VCaP (cell line): ENCODE measurements at regions not wholly inside any gene's neighbourhood (a gene's known extent, or its start where the extent isn't known, plus 50 kb on each side); places are given as distances from the start of the nearest gene placed in this dataset.
"Not testable (repeated sequence)": the region's sequence is repeated elsewhere in the genome, so short reads cannot be mapped to it uniquely, and the experiment has no call there.

Experiments used
- H3K27ac ChIP-seq: fragments of 450-650 bp; 2 replicates; pipeline ENCODE4 v1.5.1; 2017
- TF ChIP-seq, protein P1 (sequence below): fragments of 450-650 bp; conservative IDR thresholded peaks from 2 replicates; pipeline ENCODE4 v1.5.1; 2017; ENCODE audit warnings: mild to moderate bottlenecking, moderate library complexity

DNA sequence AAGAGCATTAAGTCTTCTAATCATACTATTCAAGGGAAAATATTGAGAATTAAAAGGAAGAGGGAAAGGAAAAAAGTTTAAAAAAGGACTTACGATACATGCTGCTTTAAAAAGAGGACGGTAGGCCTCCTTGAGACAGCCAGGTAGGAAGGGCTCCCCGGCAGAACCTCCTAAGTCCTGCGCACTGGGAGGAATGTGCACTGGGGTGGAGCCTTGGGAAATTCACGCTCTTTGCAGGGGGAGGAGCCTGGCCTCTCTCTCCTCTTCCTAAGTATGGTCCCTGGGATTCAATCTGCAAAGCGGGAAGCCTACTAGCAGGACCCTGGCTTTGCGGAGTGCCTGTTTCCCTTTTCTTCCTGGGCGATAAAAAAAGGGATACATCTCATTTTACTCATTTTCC, 553.0 kb downstream of the RPS29 start:
- TF ChIP-seq, protein P1, sequence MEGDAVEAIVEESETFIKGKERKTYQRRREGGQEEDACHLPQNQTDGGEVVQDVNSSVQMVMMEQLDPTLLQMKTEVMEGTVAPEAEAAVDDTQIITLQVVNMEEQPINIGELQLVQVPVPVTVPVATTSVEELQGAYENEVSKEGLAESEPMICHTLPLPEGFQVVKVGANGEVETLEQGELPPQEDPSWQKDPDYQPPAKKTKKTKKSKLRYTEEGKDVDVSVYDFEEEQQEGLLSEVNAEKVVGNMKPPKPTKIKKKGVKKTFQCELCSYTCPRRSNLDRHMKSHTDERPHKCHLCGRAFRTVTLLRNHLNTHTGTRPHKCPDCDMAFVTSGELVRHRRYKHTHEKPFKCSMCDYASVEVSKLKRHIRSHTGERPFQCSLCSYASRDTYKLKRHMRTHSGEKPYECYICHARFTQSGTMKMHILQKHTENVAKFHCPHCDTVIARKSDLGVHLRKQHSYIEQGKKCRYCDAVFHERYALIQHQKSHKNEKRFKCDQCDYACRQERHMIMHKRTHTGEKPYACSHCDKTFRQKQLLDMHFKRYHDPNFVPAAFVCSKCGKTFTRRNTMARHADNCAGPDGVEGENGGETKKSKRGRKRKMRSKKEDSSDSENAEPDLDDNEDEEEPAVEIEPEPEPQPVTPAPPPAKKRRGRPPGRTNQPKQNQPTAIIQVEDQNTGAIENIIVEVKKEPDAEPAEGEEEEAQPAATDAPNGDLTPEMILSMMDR, result no peak
- no peak overlapping the region for H3K27ac ChIP-seq

DNA sequence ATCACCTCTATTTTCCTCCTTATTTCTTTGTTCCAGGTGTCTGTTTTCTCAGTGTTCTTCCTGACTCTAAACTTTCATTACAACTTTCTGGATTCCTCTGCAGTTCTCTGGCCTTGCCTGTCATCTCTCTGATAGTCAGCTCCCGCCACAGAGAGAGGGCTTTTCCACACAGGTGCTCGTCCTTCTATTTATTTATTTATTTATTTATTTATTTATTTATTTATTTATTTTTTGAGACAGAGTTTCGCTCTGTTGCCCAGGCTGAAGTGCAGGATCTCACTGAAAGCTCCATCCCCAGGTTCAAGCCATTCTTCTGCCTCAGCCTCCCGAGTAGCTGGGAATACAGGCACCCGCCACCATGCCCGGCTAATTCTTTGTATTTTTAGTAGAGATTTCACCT, 554.5 kb downstream of the RPS29 start:
- not testable (repeated sequence) for H3K27ac ChIP-seq

DNA sequence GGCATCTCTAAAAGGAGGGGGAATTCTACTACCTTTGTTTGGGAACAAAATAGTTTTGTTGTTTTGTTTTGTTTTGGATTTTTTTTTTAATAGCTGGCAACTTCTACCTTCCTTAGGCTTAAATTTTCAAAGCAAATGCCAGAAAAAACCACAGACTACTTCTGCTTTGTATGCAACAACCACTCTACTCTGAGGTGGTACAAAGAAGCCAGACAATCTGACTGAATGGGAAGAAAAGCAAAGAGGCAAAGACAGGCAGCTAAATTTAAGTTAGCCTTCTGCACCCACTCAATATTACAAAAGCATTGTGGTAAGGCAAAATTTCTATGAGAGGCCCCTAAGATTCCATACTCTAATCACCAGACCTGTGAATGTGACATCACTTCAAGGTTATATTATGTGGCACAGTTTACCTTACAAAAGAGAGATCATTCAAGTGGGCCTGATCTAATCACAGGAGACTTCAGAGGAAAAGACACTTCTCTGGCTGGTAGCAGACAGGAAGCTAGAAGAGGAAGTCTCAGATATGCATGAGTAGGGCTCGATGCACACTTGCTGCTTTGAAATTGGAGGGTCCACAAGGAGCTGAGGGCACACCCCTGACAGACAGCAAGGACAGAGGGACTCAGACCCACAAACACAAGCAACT, 566.6 kb downstream of the RPS29 start:
- TF ChIP-seq, protein P1, result no peak
- no peak overlapping the region for H3K27ac ChIP-seq

GRCh38 chr14:49017447-49017846, 568.7 kb downstream of the RPS29 start:
- TF ChIP-seq, protein P1, result no peak
- H3K27ac ChIP-seq, result no peak overlapping the region

DNA sequence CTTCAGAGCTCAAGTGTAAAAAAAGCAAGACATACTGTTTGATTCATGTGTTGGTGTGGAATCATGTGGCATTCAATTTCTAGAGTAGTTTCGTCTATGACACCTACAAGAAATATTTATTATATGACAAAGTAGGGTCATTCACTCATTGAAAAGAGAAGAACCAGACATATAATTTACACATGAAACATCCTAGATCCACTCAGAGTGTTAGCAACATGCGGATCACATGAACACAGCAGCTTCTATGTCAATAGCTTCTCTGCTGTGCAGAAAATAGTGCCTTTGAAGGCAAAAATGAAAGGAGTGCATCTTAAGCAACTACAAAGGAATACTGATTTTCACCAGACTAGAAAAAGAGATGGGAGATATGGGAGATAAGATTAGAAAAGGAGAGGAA, 569.8 kb downstream of the RPS29 start:
- no peak overlapping the region for H3K27ac ChIP-seq
- TF ChIP-seq, protein P1, result no peak

GRCh38 chr14:49014476-49014875, 571.7 kb downstream of the RPS29 start:
- H3K27ac ChIP-seq, result no peak overlapping the region
- TF ChIP-seq, protein P1, result no peak

DNA sequence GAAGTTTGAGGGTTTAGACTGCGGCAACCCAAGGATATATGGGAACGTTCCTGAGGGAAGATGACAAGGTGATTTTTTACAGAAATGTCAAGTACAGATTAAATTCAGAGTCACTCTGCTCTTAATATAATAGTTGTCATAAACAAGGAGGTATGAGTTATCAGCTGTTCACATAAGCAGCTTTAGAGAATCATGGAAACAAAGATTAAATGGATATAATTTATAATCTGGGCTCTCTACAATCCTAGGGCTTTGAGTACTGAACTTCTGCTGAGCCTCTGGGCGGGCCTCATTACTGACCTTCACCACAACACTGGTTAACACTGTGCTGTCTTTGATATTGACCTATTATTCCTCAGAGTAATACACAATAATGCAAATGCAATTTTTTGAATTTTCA, 577.8 kb downstream of the RPS29 start:
- H3K27ac ChIP-seq, result no peak overlapping the region
- TF ChIP-seq, protein P1, result no peak

DNA sequence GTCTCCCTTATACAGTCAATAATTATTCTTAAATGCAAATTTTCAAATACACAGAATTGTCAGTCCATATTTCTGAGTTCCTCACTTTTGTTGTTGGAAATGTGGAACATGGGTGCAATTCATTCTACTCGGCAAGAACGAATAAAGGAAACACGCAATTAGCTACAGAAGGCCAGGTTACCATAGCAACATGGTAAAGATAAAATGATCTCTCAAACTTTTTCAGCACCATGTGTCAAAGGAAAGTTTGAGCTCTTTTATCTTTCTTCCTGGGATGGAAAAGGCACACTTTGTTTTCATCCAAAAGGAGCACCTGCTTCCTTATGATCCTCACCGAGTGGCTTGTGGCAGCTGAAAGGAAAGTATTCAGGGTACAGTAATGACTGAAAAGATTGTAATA, 595.0 kb downstream of the RPS29 start:
- TF ChIP-seq, protein P1, result no peak
- H3K27ac ChIP-seq, result no peak overlapping the region
